Ovary (tissue), 3 donors: ENCODE measurements at regions not wholly inside any gene's neighbourhood (a gene's known extent, or its start where the extent isn't known, plus 50 kb on each side); places are given as distances from the start of the nearest gene placed in this dataset.

Experiments used
- EP300 ChIP-seq: sonication (generic); formaldehyde crosslinking; IDR thresholded peaks from one replicate; pipeline ENCODE4 v1.6.1; 2017; ENCODE audit warnings: antibody characterized with exemption
- POLR2A ChIP-seq: fragments of 450-650 bp; IDR thresholded peaks from one replicate; pipeline ENCODE4 v1.6.1; 2017; ENCODE audit warnings: antibody characterized with exemption, mild to moderate bottlenecking, moderate library complexity
- TF ChIP-seq, protein P1 (sequence below), 3 donors: fragments of 450-650 bp in 2 of 3; fragments of 200-600 bp in 1 of 3; IDR thresholded peaks; one replicate each; pipeline versions ENCODE4 v1.5.1 to v1.8.0; 2016 to 2022; ENCODE audit warnings: antibody characterized with exemption in 3 of 3, mild to moderate bottlenecking in 1 of 3
- donor health status: DM: no; HTN: no; CAD: no.

- TF ChIP-seq, protein P1, sequence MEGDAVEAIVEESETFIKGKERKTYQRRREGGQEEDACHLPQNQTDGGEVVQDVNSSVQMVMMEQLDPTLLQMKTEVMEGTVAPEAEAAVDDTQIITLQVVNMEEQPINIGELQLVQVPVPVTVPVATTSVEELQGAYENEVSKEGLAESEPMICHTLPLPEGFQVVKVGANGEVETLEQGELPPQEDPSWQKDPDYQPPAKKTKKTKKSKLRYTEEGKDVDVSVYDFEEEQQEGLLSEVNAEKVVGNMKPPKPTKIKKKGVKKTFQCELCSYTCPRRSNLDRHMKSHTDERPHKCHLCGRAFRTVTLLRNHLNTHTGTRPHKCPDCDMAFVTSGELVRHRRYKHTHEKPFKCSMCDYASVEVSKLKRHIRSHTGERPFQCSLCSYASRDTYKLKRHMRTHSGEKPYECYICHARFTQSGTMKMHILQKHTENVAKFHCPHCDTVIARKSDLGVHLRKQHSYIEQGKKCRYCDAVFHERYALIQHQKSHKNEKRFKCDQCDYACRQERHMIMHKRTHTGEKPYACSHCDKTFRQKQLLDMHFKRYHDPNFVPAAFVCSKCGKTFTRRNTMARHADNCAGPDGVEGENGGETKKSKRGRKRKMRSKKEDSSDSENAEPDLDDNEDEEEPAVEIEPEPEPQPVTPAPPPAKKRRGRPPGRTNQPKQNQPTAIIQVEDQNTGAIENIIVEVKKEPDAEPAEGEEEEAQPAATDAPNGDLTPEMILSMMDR (IDR thresholded peaks at IDR 0.05): no peak
- TF ChIP-seq POLR2A (no peak), EP300 (no peak)
Measured at GRCh38 chr20:20992277-20992676, 113.9 kb downstream of the LINC00237 start.
